ENCODE measurements at regions not wholly inside any gene's neighbourhood (a gene's known extent, or its start where the extent isn't known, plus 50 kb on each side); places are given as distances from the start of the nearest gene placed in this dataset.

- TF ChIP-seq CTCF (IDR thresholded peaks at IDR 0.05) (no peak), POLR2A (IDR thresholded peaks at IDR 0.05) (no peak)
These were observed 119.4 kb upstream of the ARPP21 start for GRCh38 chr3:35519936-35520335.

Data from Peyer's patch (tissue), 4 donors.